AG09319 (cell line): ENCODE measurements at regions not wholly inside any gene's neighbourhood (a gene's known extent, or its start where the extent isn't known, plus 50 kb on each side); places are given as distances from the start of the nearest gene placed in this dataset.
A peak's percentile ranks its signal among the peaks of the same experiment; 100 is the strongest.
"Not testable (repeated sequence)": the region's sequence is repeated elsewhere in the genome, so short reads cannot be mapped to it uniquely, and the experiment has no call there.

ENCODE experiments used
- DNase-seq: peaks from one replicate; pipeline ENCODE4 v3.0.0-alpha.2; 2010; ENCODE audit warnings: low read depth; ENCODE audit errors: extremely low read depth
- TF ChIP-seq, protein P1 (sequence below): IDR thresholded peaks from 2 replicates; pipeline ENCODE4 v1.5.1; 2011; ENCODE audit warnings: low read depth, mild to moderate bottlenecking, inconsistent platforms, low read length, moderate library complexity

DNA sequence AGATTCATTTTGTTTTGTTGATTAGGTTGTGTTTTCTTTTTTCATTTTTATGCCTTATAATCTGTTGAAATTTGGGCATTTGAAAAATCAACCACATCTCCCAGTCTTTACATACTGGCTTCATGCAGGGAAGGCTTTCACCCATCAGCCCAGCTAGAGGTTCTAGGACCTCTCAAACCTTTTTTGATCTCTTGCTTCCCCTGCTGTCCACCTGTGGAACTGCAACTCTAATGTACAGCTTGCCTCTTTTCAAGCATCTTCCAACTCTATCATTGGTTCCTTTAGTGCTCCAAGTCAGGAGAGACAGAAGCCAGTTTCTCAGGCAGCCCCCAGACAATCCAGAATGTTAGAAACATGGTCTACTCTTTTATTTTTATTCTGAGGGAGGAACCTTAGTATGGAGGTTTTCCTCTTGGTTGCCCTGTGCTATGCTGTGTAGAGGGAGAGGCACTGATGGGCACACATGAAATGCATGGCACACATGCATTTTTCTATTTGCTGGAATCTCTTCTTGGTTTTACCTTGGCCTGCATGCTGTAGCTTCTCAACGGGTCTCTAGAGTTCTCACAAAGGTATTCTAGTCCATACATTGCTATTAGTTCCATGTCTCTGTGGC is 107.2 kb upstream of the L3MBTL4 start:
- DNase-seq, result no peak
- TF ChIP-seq, protein P1, sequence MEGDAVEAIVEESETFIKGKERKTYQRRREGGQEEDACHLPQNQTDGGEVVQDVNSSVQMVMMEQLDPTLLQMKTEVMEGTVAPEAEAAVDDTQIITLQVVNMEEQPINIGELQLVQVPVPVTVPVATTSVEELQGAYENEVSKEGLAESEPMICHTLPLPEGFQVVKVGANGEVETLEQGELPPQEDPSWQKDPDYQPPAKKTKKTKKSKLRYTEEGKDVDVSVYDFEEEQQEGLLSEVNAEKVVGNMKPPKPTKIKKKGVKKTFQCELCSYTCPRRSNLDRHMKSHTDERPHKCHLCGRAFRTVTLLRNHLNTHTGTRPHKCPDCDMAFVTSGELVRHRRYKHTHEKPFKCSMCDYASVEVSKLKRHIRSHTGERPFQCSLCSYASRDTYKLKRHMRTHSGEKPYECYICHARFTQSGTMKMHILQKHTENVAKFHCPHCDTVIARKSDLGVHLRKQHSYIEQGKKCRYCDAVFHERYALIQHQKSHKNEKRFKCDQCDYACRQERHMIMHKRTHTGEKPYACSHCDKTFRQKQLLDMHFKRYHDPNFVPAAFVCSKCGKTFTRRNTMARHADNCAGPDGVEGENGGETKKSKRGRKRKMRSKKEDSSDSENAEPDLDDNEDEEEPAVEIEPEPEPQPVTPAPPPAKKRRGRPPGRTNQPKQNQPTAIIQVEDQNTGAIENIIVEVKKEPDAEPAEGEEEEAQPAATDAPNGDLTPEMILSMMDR, result peak; percentile 80

DNA sequence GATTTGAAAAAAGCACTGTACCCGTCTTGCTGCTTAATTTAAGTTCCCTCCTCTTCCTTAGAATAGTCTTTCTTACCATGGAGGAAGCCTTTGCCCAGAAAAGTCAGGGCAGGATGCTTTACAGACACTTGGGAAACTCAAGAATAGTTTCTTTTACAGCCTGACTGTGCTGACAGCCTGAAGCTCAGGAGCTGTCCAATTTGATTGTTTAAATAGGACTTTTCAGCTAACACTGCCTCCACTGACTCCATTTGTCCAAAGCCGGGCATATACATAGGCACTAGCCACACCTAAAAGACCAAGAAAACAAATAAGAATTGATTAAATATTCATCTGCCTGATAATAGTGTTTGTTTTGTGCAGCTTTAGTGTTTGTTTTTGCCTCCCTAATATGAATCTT is 110.9 kb upstream of the L3MBTL4 start:
- no peak for DNase-seq
- TF ChIP-seq, protein P1, result no peak

DNA sequence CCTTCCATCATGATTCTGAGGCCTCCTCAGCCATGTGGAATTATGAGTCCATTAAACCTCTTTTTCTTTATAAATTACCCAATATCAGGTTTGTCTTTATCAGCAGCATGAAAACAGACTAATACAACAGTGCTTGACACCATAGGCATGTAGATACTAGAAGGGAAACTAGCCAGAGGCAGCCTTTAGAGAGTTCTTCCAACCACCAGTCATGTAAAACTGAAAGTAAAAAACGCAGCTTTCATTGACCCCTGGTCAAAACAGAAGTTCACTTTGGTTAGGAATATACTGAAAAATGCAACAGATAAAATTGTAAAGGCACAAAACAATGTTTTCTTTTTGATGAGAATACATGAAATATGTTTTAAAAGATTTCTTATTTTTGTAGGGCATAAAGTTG is 122.8 kb upstream of the L3MBTL4 start:
- TF ChIP-seq, protein P1, result no peak
- DNase-seq, result no peak

DNA sequence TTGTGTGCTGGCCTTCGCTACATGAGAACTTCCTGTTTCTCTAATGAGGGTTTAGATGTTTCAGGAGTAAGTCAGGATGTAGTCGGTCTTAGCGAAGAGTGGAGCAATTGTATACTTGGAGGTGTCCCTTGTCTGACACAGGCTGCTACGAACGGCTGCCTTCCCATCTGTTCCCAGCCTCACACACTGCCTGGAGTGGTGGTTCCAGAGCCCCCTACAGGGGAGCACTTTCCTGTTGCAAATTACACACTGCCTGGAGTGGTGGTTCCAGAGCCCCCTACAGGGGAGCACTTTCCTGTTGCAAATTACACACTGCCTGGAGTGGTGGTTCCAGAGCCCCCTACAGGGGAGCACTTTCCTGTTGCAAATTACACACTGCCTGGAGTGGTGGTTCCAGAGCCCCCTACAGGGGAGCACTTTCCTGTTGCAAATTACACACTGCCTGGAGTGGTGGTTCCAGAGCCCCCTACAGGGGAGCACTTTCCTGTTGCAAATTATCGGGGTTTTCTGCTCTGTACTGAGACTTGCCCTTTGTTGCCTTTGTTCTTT is 126.5 kb upstream of the L3MBTL4 start:
- DNase-seq, result not testable (repeated sequence)

DNA sequence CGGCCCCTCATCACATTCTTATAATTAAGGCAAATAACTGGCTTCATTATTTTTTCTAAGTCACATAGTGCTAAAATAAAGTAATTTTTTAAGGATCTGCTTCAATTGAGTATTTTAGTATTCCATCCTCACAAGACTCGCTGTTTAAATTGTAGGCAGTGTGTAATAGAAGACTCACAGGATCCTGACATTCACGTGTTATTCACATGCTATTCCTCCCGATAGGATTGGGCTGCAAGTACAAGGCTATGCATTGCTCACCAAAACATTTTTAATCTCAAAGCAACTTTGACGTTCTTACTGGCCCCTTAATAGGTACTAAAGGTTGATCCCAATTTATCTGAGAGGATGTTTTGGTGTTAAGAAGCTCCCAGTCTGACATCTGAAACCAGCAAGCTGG is 127.6 kb upstream of the L3MBTL4 start:
- DNase-seq, result no peak
- TF ChIP-seq, protein P1, result no peak

DNA sequence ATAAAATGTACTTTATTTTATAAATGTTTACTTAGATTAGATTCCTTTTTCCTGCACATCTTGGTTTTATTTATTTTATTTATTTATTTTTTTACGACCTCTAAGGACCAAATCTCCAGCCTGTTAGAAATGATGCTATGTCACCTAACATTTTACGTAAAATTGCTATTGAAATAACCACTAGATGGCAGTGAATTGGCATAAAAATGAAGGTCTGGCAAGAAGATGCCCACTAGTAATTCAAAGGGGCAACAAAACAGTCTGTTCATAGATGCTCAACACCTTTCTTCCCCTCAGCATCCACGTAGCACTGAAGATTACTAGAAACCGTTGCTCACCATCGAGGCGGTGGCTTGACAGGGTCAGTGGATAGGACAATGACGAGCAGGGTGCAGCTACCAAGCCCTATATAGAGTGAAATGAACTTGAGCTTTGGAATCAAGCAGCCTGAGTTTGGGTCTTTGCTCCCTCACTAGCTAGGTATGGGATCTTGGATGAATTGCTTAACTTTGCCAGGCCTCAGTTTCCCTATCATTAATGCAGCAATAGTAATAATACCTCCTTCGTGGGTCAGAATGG is 128.7 kb upstream of the L3MBTL4 start:
- TF ChIP-seq, protein P1, result peak; percentile 45
- no peak for DNase-seq

DNA sequence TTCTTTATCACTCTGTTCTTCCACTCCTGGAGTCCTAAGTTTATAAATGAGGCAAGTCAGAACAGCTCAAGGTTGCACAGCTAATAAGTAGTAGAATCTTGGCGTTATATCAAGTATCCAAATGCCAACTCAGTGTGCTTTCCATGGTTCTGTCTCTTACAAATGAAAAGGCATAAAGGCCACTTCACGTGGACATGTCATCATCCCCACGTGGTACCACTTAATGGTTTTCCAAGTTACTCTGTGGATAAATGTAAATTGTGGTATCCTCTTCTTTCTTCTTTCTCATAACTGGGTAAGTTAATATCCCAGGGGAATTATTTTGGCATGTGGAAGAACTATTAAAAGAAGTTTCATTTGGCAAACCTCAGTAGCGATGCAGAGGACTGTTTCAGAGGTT is 131.5 kb upstream of the L3MBTL4 start:
- TF ChIP-seq, protein P1, result no peak
- DNase-seq, result no peak

DNA sequence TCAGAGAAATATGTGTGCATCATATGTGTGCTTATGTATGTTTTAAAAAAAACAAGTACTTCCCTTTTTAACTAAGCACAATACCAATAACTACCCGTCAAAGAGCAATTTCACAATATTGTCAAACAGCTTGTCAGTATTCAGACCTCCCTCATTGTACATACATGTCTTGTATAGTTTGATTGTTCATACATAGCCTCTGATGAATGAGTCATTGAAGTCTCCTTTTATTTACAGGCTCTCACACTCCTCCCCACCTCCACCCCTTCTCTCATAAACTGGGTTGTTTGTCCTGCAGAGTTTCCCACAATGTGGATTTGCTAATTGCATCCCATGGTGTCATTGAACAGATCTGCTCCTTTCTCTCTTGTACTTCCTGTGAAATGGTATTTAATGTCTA is 132.8 kb upstream of the L3MBTL4 start:
- DNase-seq, result no peak
- TF ChIP-seq, protein P1, result no peak
